Caco-2 (cell line): ENCODE measurements at regions not wholly inside any gene's neighbourhood (a gene's known extent, or its start where the extent isn't known, plus 50 kb on each side); places are given as distances from the start of the nearest gene placed in this dataset.
"Not testable (repeated sequence)": the region's sequence is repeated elsewhere in the genome, so short reads cannot be mapped to it uniquely, and the experiment has no call there.

Experiments
- BruUV-seq: library from RNA; stranded (reverse); fragments of 400-500 nt; replicated peaks from 2 replicates; lab custom pipeline; 2021; lab: Mats Ljungman, UMichigan
- CTCF ChIA-PET: fragments of 300-600 bp; sonication (Branson Sonifier 250); formaldehyde crosslinking; loops from one replicate; lab custom pipeline; 2022; ENCODE audit warnings: antibody characterized with exemption; lab: Charles Lee
- POLR2A ChIA-PET: fragments of 300-600 bp; sonication (Branson Sonifier 250); formaldehyde crosslinking; loops from one replicate; lab custom pipeline; 2022; ENCODE audit warnings: antibody characterized with exemption; lab: Charles Lee
- DNase-seq, 2 experiments: peaks; one replicate each; pipeline versions ENCODE4 v3.0.0 to v3.0.0-alpha.2; 2020 to 2022
- H3K27me3 ChIP-seq: replicated peaks from 2 replicates; pipeline ENCODE4 v1.6.0; 2011; ENCODE audit warnings: low read length; ENCODE audit not compliant: control insufficient read depth, insufficient read depth
- H3K36me3 ChIP-seq: 2 replicates; pipeline ENCODE4 v1.5.1; 2011; ENCODE audit warnings: low read length; ENCODE audit not compliant: control insufficient read depth, insufficient read depth
- H3K4me1 ChIP-seq: fragments of 250-450 bp; sonication (Bioruptor Pico); 2 replicates; pipeline ENCODE4 v1.5.1; 2020; ENCODE audit warnings: mild to moderate bottlenecking
- H3K4me3 ChIP-seq: 2 replicates; pipeline ENCODE4 v1.5.1; 2011; ENCODE audit warnings: low read depth, mild to moderate bottlenecking, control low read depth, low read length
- H3K9me3 ChIP-seq: fragments of 250-450 bp; sonication (Bioruptor Pico); 2 replicates; pipeline ENCODE4 v1.5.1; 2020; ENCODE audit warnings: mild to moderate bottlenecking, moderate library complexity
- H3K27ac Mint-ChIP-seq: one replicate; pipeline ENCODE4 v1.8.0; 2022; ENCODE audit warnings: mixed read lengths; ENCODE audit not compliant: unreplicated experiment
- H3K27me3 Mint-ChIP-seq: one replicate; pipeline ENCODE4 v1.8.0; 2022; ENCODE audit warnings: mixed read lengths; ENCODE audit not compliant: insufficient read depth, unreplicated experiment
- H3K36me3 Mint-ChIP-seq: one replicate; pipeline ENCODE4 v1.8.0; 2022; ENCODE audit warnings: mild to moderate bottlenecking, mixed read lengths; ENCODE audit not compliant: insufficient read depth, unreplicated experiment
- H3K4me1 Mint-ChIP-seq: one replicate; pipeline ENCODE4 v1.8.0; 2022; ENCODE audit warnings: low read depth, mixed read lengths; ENCODE audit not compliant: unreplicated experiment
- H3K4me3 Mint-ChIP-seq: one replicate; pipeline ENCODE4 v1.8.0; 2022; ENCODE audit warnings: mild to moderate bottlenecking, moderate library complexity, mixed read lengths; ENCODE audit not compliant: unreplicated experiment
- H3K9me3 Mint-ChIP-seq: one replicate; pipeline ENCODE4 v1.8.0; 2022; ENCODE audit warnings: mixed read lengths; ENCODE audit not compliant: unreplicated experiment
- intact Hi-C: fragments of 100-400 bp; cut with micrococcal nuclease; formaldehyde crosslinking; loops from one replicate; pipeline ENCODE4 v1.10.0; 2022; ENCODE audit not compliant: unreplicated experiment
- TF ChIP-seq, protein P1 (sequence below), 2 experiments: fragments of 200-600 bp in 1 of 2; IDR thresholded peaks; 1 replicate in 1 of 2; 2 replicates in 1 of 2; pipeline versions ENCODE4 v1.5.1 to v1.8.0; 2011 to 2022; ENCODE audit warnings: antibody characterized with exemption in 1 of 2, control low read depth in 1 of 2, inconsistent platforms in 1 of 2, low read depth in 1 of 2, low read length in 1 of 2, mild to moderate bottlenecking in 1 of 2, moderate library complexity in 1 of 2; ENCODE audit not compliant: insufficient read depth in 1 of 2, severe bottlenecking in 1 of 2, unreplicated experiment in 1 of 2

DNA sequence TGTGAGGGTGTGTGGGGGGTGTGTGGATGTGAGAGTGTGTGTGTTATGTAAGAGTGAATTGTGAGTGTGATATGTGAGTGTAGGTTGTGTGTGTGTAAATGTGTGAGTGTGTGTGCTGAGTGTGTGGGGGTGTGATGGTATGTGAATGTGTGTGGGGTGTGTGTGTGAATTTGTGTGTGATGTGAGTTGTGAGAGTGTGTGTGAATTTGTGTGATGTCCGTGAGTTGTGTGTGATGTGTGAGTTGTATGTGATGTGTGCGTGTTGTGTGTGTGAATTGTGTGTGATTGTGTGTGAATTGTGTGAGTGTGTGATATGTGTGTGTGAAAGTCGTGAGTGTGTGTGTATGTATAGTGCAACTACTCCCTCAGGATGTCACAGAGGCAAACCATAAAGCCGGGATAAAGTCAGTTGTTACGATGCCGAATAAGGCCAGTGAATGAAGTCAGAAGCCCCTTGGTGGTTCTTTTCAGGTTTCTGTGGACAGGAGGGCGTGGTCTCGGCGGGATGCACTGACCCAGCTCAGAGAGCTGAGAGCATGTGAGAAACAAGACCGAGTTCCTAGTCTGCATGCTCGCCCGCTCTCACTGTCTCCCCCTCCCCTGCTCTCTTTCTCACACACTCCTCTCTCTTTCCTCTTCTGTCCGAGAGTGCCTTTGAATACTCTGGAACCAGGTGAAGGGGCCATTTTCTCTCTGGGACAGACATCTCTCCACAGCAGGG lies 71.8 kb upstream of the MAX start:
- Mint-ChIP-seq H3K27me3 (no peaks in the 10 kb centered on the region), H3K4me3 (no peak overlapping the region), H3K36me3 (no peaks in the 10 kb centered on the region), H3K9me3 (no peaks in the 10 kb centered on the region), H3K27ac (peak overlapping the region; percentile 4), H3K4me1 (peaks cover 7% of the 10 kb centered on the region)
- DNase-seq = no peak
- CTCF ChIA-PET = no interaction called here
- no peaks in the 10 kb centered on the region for H3K4me1 ChIP-seq
- no peaks in the 10 kb centered on the region for H3K36me3 ChIP-seq
- TF ChIP-seq, protein P1, sequence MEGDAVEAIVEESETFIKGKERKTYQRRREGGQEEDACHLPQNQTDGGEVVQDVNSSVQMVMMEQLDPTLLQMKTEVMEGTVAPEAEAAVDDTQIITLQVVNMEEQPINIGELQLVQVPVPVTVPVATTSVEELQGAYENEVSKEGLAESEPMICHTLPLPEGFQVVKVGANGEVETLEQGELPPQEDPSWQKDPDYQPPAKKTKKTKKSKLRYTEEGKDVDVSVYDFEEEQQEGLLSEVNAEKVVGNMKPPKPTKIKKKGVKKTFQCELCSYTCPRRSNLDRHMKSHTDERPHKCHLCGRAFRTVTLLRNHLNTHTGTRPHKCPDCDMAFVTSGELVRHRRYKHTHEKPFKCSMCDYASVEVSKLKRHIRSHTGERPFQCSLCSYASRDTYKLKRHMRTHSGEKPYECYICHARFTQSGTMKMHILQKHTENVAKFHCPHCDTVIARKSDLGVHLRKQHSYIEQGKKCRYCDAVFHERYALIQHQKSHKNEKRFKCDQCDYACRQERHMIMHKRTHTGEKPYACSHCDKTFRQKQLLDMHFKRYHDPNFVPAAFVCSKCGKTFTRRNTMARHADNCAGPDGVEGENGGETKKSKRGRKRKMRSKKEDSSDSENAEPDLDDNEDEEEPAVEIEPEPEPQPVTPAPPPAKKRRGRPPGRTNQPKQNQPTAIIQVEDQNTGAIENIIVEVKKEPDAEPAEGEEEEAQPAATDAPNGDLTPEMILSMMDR (IDR thresholded peaks at IDR 0.05; ENCODE audit: insufficient read depth in 1 of 2, low read depth in 1 of 2, low read length in 1 of 2, severe bottlenecking in 1 of 2, unreplicated experiment in 1 of 2) = no peak
- intact Hi-C loops = no loop called here
- H3K27me3 ChIP-seq = no peaks in the 10 kb centered on the region
- no TSS peak for BruUV-seq
- H3K9me3 ChIP-seq = no peaks in the 10 kb centered on the region
- no peak overlapping the region for H3K4me3 ChIP-seq
- POLR2A ChIA-PET = no interaction called here

DNA sequence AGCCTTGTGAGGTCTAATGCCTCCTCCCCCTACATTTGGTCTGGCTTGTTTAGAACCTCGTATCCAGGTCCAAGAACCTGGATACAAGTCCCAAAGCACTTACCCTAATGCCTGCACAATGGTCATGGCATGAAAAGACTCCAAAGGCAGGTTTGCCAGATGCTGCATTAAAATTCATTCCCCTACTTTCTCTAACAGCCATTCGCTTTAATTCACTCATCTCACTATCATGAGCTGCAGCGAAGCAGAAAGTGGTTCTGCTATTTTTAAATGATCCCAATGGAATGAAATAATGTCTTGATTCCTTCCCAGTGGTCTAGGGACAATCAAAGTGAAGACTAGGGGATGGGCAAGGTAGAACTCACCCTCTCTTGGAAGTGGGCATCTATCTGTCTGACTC lies 72.5 kb upstream of the MAX start:
- H3K4me1 Mint-ChIP-seq = peaks cover 7% of the 10 kb centered on the region
- H3K4me3 Mint-ChIP-seq = no peak overlapping the region
- H3K36me3 Mint-ChIP-seq = no peaks in the 10 kb centered on the region
- no peak overlapping the region for H3K27ac Mint-ChIP-seq
- intact Hi-C loops = no loop called here
- POLR2A ChIA-PET = no interaction called here
- Histone ChIP-seq H3K4me3 (no peak overlapping the region), H3K36me3 (no peaks in the 10 kb centered on the region), H3K9me3 (no peaks in the 10 kb centered on the region), H3K27me3 (no peaks in the 10 kb centered on the region), H3K4me1 (no peaks in the 10 kb centered on the region)
- no TSS peak for BruUV-seq
- DNase-seq = no peak
- H3K9me3 Mint-ChIP-seq = no peaks in the 10 kb centered on the region
- TF ChIP-seq, protein P1 (IDR thresholded peaks at IDR 0.05; ENCODE audit: insufficient read depth in 1 of 2, low read depth in 1 of 2, low read length in 1 of 2, severe bottlenecking in 1 of 2, unreplicated experiment in 1 of 2) = no peak
- CTCF ChIA-PET = interaction anchor here (2.0 kb wide), 1 partner anchor 10 kb away, joined by 6 read pairs; no protein-coding TSS in a partner anchor
- no peaks in the 10 kb centered on the region for H3K27me3 Mint-ChIP-seq

DNA sequence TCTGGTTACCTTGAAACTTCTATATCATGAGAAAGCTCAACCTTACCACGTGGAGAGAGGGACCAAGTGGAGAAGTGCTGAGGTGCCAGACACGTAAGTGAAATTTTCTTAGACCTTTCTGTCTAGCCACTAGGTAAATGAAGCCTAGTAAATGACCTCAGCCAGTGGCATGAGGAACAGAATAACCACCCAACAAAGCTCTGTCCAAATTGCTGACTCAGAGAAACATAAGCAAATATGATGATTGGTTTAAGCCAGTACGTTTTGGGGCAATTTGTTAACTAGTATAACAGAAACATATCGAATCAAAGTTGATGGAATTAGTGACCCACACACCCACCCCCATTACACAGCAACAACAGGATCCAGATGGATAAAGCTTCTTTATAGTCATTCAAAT lies 75.2 kb upstream of the MAX start:
- peaks cover 6% of the 10 kb centered on the region; the same call in 1 of the 2 replicates for H3K9me3 ChIP-seq
- H3K27me3 ChIP-seq = no peaks in the 10 kb centered on the region
- Mint-ChIP-seq H3K9me3 (no peaks in the 10 kb centered on the region), H3K27ac (no peak overlapping the region), H3K36me3 (no peaks in the 10 kb centered on the region), H3K27me3 (no peaks in the 10 kb centered on the region), H3K4me3 (no peak overlapping the region), H3K4me1 (peaks cover 7% of the 10 kb centered on the region)
- CTCF ChIA-PET = no interaction called here
- no peak overlapping the region for H3K4me3 ChIP-seq
- POLR2A ChIA-PET = no interaction called here
- no peak for DNase-seq
- no peaks in the 10 kb centered on the region for H3K4me1 ChIP-seq
- no TSS peak for BruUV-seq
- TF ChIP-seq, protein P1 (IDR thresholded peaks at IDR 0.05; ENCODE audit: insufficient read depth in 1 of 2, low read depth in 1 of 2, low read length in 1 of 2, severe bottlenecking in 1 of 2, unreplicated experiment in 1 of 2) = no peak
- intact Hi-C loops = no loop called here
- no peaks in the 10 kb centered on the region for H3K36me3 ChIP-seq

DNA sequence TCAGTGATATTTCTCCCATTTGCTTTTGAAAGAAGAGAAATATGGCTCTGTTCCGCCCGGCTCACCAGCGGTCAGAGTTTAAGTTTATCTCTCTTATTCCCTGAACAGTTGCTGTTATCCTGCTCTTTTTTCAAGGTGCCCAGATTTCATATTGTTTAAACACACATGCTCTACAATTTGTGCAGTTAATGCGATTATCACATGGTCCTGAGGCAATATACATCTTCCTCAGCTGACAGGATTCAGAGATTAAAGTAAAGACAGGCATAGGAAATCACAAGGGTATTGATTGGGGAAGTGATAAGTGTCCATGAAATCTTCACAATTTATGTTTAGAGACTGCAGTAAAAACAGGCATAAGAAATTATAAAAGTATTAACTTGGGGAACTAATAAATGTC lies 76.9 kb upstream of the MAX start:
- H3K27ac Mint-ChIP-seq, H3K4me3 Mint-ChIP-seq, BruUV-seq, intact Hi-C loops, H3K27me3 Mint-ChIP-seq, H3K4me1 Mint-ChIP-seq, CTCF ChIA-PET, H3K4me3 ChIP-seq, H3K4me1 ChIP-seq, H3K27me3 ChIP-seq, DNase-seq, H3K9me3 Mint-ChIP-seq, POLR2A ChIA-PET, H3K36me3 Mint-ChIP-seq, H3K36me3 ChIP-seq, H3K9me3 ChIP-seq: not testable (repeated sequence)
